Vagina (tissue), 2 donors: ENCODE measurements at regions not wholly inside any gene's neighbourhood (a gene's known extent, or its start where the extent isn't known, plus 50 kb on each side); places are given as distances from the start of the nearest gene placed in this dataset.

Experiments
- POLR2AphosphoS5 ChIP-seq, 2 donors: sonication (generic); formaldehyde crosslinking; IDR thresholded peaks; one replicate each; pipeline ENCODE4 v1.9.0; 2017; ENCODE audit warnings: antibody characterized with exemption in 2 of 2, mild to moderate bottlenecking in 2 of 2, low read depth in 1 of 2; ENCODE audit not compliant: insufficient read depth in 1 of 2
- TF ChIP-seq, protein P1 (sequence below), 3 experiments: fragments of 450-650 bp in 2 of 3; fragments of 200-600 bp in 1 of 3; sonication (generic) in 1 of 3; IDR thresholded peaks; one replicate each; pipeline ENCODE4 v1.5.1; 2017 to 2019; ENCODE audit warnings: antibody characterized with exemption in 3 of 3, mild to moderate bottlenecking in 2 of 3, moderate library complexity in 2 of 3

DNA sequence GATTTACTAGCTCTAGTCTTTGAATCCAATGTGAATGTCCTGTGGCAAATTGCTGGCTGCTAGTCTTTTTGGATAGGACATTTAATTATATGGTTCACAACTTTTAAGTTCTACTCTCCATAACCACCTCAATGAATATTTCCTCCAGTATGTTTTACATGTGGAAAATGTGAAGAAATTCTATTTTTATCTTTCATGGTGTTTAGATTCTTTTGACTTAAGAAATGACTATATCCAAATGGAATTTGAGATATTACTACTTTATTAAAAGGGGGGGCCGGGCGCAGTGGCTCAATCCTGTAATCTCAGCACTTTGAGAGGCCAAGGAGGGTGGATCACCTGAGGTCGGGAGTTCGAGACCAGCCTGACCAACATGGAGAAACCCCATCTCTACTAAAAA lies 202.0 kb downstream of the ARL4A start:
- TF ChIP-seq, protein P1, sequence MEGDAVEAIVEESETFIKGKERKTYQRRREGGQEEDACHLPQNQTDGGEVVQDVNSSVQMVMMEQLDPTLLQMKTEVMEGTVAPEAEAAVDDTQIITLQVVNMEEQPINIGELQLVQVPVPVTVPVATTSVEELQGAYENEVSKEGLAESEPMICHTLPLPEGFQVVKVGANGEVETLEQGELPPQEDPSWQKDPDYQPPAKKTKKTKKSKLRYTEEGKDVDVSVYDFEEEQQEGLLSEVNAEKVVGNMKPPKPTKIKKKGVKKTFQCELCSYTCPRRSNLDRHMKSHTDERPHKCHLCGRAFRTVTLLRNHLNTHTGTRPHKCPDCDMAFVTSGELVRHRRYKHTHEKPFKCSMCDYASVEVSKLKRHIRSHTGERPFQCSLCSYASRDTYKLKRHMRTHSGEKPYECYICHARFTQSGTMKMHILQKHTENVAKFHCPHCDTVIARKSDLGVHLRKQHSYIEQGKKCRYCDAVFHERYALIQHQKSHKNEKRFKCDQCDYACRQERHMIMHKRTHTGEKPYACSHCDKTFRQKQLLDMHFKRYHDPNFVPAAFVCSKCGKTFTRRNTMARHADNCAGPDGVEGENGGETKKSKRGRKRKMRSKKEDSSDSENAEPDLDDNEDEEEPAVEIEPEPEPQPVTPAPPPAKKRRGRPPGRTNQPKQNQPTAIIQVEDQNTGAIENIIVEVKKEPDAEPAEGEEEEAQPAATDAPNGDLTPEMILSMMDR (IDR thresholded peaks at IDR 0.05), result no peak
- no peak for TF ChIP-seq POLR2AphosphoS5 (IDR thresholded peaks at IDR 0.05; ENCODE audit: insufficient read depth in 1 of 2, low read depth in 1 of 2)
